MM.1S (cell line): ENCODE measurements at regions not wholly inside any gene's neighbourhood (a gene's known extent, or its start where the extent isn't known, plus 50 kb on each side); places are given as distances from the start of the nearest gene placed in this dataset.

Source experiments
- CTCF ChIP-seq: fragments of 300-600 bp; sonication (generic); IDR thresholded peaks from 2 replicates; pipeline ENCODE4 v1.5.1; 2016; ENCODE audit warnings: antibody characterized with exemption, low read length, mixed read lengths
- EZH2 ChIP-seq: fragments of 300-600 bp; sonication (generic); optimal IDR thresholded peaks from 2 replicates; pipeline ENCODE3; 2017; ENCODE audit warnings: low read depth, mild to moderate bottlenecking, antibody characterized with exemption, low read length, mixed read lengths

GRCh38 chr6:43860285-43860684, 90.3 kb downstream of the VEGFA start:
- TF ChIP-seq CTCF (no peak), EZH2 (no peak)
